Cardiac fibroblast (primary cell): ENCODE measurements at regions not wholly inside any gene's neighbourhood (a gene's known extent, or its start where the extent isn't known, plus 50 kb on each side); places are given as distances from the start of the nearest gene placed in this dataset.

Experiments used
- DNase-seq, 2 donors: peaks; one replicate each; pipeline versions ENCODE4 v3.0.0 to v3.0.0-alpha.2; 2010; ENCODE audit warnings: low read depth in 2 of 2
- H3K4me3 ChIP-seq, 2 donors: replicated peaks in 1 of 2; 1 replicate in 1 of 2; 2 replicates in 1 of 2; pipeline ENCODE4 v1.5.1; 2011; ENCODE audit warnings: low read depth in 2 of 2, low read length in 2 of 2, mild to moderate bottlenecking in 2 of 2, moderate library complexity in 1 of 2
- CTCF ChIP-seq: IDR thresholded peaks from one replicate; pipeline ENCODE4 v1.5.1; 2011; ENCODE audit warnings: low read depth, mild to moderate bottlenecking, low read length, inconsistent platforms

- no peak overlapping the region for H3K4me3 ChIP-seq
- no peak for DNase-seq
- TF ChIP-seq CTCF: no peak
These were observed 582.2 kb upstream of the PPP2R3A start for GRCh38 chr3:135383301-135383700.

GRCh38 chr3:135392151-135392550 is 573.4 kb upstream of the PPP2R3A start:
- TF ChIP-seq CTCF: no peak
- no peak overlapping the region for H3K4me3 ChIP-seq
- no peak for DNase-seq

GRCh38 chr3:135393159-135393558 is 572.4 kb upstream of the PPP2R3A start:
- TF ChIP-seq CTCF: no peak
- H3K4me3 ChIP-seq: no peak overlapping the region
- no peak for DNase-seq

GRCh38 chr3:135393898-135394525 is 571.5 kb upstream of the PPP2R3A start:
- TF ChIP-seq CTCF: no peak
- no peak overlapping the region for H3K4me3 ChIP-seq
- no peak for DNase-seq

GRCh38 chr3:135412475-135412874 is 553.1 kb upstream of the PPP2R3A start:
- H3K4me3 ChIP-seq: no peak overlapping the region
- TF ChIP-seq CTCF: no peak
- no peak for DNase-seq

GRCh38 chr3:135416182-135416581 is 549.3 kb upstream of the PPP2R3A start:
- TF ChIP-seq CTCF: no peak

GRCh38 chr3:135419155-135419554 is 546.4 kb upstream of the PPP2R3A start:
- no peak overlapping the region for H3K4me3 ChIP-seq
- TF ChIP-seq CTCF: no peak
- no peak for DNase-seq

More at GRCh38 chr3:135416182-135416581, 549.3 kb upstream of the PPP2R3A start:
- no peak for DNase-seq
- no peak overlapping the region for H3K4me3 ChIP-seq
